Esophagus muscularis mucosa (tissue), 3 donors: ENCODE measurements at regions not wholly inside any gene's neighbourhood (a gene's known extent, or its start where the extent isn't known, plus 50 kb on each side); places are given as distances from the start of the nearest gene placed in this dataset.

Experiments used
- POLR2A ChIP-seq: fragments of 450-650 bp; IDR thresholded peaks from one replicate; pipeline ENCODE4 v1.6.1; 2017; ENCODE audit warnings: antibody characterized with exemption, moderate library complexity, mild to moderate bottlenecking, low read depth
- TF ChIP-seq, protein P1 (sequence below), 3 experiments: fragments of 200-600 bp in 2 of 3; fragments of 450-650 bp in 1 of 3; sonication (generic) in 2 of 3; IDR thresholded peaks; one replicate each; pipeline ENCODE4 v1.5.1; 2017 to 2019; ENCODE audit warnings: antibody characterized with exemption in 3 of 3, mild to moderate bottlenecking in 2 of 3, moderate library complexity in 1 of 3

DNA sequence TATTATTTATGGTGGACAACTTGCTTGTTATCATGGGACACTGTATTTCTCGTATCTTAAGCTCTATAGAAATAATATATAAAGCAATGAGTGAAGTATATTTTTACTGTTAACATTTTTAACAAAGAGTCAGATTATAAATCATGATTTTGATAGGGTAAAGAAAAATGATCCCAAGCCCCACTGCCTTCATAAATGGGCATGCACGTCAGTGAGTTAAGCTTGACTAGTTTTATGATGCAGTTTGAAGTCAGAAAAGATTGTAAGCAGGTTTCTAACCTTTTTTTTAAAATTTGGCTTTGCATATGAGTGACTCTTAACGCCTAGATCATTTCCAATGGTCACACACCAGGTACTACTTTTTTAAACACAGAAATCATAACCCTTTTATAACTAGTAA is 152.8 kb downstream of the GNAT3 start:
- TF ChIP-seq, protein P1, sequence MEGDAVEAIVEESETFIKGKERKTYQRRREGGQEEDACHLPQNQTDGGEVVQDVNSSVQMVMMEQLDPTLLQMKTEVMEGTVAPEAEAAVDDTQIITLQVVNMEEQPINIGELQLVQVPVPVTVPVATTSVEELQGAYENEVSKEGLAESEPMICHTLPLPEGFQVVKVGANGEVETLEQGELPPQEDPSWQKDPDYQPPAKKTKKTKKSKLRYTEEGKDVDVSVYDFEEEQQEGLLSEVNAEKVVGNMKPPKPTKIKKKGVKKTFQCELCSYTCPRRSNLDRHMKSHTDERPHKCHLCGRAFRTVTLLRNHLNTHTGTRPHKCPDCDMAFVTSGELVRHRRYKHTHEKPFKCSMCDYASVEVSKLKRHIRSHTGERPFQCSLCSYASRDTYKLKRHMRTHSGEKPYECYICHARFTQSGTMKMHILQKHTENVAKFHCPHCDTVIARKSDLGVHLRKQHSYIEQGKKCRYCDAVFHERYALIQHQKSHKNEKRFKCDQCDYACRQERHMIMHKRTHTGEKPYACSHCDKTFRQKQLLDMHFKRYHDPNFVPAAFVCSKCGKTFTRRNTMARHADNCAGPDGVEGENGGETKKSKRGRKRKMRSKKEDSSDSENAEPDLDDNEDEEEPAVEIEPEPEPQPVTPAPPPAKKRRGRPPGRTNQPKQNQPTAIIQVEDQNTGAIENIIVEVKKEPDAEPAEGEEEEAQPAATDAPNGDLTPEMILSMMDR (IDR thresholded peaks at IDR 0.05) = no peak
- no peak for TF ChIP-seq POLR2A
